GM21423 (cell line): ENCODE measurements at regions not wholly inside any gene's neighbourhood (a gene's known extent, or its start where the extent isn't known, plus 50 kb on each side); places are given as distances from the start of the nearest gene placed in this dataset.
"Not testable (repeated sequence)": the region's sequence is repeated elsewhere in the genome, so short reads cannot be mapped to it uniquely, and the experiment has no call there.

Experiments used
- ATAC-seq: cut with Tn5 transposase; IDR thresholded peaks from one replicate; pipeline ENCODE4 v1.9.1; 2021; ENCODE audit warnings: mild to moderate bottlenecking, moderate library complexity; ENCODE audit not compliant: unreplicated experiment

DNA sequence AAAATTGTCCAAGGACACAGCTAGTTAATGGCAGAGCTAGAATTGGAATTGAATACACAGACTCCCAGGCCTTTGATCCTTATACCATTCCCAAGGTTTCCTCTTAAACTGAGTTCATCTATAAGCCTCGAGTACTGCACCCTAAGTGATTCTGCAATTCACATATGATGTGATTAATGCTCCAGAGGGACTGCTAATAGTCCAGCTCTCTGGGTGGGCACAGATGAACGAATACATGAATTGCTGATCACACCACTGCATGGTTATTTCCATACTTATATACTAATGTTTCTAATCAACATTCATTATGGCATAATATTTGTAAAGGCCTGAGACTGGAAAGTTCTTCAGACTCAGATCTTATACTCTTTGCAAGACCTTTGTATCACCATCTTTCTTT is 101.8 kb downstream of the NUFIP1 start:
- ATAC-seq: no peak

DNA sequence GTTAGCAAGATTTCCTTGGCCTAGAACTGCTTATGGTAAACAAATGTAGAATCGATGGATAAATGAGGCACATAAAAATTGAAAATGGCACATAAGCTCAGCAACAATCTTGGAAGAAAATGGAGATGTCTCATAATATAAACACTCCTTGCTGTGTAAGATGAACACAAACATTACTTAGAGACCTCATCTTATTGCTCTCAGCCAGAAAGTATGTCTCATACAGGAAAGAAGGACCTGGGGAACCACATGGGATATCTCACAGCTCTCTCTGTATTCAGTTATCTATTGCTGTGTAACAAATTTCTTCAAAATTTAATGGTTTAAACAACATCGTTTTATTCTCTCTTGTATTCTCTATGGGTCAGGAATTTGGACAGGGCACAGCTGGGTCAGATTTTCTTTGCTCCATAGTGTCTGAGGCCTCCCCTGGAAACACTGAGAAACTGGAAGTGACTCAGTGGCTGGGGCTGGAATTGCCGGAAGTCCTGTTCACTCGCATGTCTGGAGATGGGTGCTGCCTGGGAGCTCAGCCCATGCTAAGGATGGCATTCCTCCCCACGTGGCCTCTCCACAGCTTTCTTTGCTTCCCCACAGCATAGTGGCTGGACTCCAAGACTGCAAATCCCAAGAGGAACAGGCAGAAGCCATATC is 105.1 kb downstream of the NUFIP1 start:
- ATAC-seq: no peak

DNA sequence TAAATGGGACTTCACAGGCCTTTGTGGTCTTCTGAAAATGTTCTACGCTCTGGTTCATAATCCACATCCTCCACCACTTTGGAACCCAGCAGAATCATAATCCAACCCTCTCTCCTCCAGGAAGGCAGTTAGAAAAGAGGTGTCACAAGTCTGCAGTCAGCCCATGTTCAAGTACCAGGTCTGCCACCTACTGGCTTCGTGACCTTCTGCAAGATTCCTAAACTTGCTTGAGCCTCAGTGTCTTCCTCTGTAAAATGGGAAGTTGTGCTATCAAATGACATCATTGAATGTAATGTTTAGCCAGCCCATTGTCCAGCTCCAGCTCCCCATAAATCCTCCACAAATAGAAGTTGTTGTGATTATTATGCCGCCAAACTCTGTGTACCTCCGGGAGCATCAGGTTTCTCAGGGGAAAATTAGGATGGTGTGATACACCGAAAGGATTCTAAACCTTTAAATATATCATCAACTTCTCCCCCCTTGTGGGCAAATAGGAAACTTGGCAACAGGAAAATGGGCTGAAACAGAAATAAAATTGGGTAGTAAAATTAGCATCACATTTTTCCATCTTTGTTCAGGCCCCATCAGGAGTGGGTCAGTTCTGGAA is 109.7 kb downstream of the NUFIP1 start:
- no peak for ATAC-seq

DNA sequence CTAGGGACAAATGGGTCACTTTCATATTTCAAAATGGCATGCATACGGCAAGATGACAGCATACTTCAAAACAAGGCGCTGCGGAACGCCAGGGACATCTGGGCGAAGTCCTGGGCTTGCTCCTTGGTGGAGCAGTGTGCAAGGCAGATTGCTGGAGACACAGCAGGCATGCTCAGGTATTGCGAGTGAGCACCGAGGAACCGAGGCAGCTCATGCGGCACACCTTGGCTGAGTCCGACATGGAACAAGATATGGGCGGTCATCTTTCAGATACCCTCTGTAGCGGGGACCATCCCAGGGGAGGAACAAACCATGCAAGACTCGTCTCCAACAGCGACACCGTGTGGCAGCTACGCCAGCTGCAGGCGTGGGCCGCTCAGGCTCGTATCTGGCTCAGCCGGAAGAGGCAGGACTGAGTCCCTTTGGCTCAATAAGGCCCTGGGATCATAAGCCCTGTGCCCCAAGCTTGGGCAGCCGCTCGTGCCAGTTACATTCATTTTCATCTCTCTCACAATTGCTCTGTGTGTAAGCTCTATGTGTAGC is 112.4 kb downstream of the NUFIP1 start:
- ATAC-seq: no peak

DNA sequence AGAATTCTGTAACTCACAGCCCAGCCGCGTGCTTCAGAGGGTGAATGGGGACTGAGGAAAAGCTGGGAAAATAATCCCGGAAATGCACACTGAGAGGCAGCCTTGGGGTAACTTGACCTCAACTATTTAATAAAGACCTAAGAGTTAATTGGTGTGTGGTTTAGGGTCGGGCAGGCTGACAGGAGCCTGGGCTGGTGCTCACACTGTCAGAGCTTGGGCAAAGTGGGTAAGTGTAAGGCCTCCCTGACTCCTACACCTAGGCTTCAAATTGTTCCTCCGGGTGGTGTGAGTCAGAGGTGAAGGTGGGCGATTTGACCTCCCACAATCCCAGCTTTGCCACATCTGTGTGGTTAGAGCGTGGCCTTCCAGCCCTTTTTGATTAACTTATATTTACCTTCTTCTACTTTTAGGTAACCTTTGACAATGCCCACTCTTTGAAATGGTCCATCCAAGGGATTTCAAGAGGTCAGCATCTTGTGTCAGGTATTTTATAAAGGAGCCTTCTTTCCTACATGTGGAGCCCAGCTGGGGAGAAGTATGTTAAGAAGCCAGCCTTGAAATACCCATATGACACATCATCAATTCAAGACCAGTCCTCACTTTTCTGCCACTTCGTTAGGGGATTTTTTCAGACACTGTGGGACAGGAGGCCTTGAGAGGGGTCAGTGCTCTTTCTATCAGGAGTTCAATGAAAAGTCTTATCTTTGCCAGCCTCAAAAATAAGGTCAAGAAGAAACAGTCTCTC is 114.2 kb downstream of the NUFIP1 start:
- ATAC-seq: no peak

DNA sequence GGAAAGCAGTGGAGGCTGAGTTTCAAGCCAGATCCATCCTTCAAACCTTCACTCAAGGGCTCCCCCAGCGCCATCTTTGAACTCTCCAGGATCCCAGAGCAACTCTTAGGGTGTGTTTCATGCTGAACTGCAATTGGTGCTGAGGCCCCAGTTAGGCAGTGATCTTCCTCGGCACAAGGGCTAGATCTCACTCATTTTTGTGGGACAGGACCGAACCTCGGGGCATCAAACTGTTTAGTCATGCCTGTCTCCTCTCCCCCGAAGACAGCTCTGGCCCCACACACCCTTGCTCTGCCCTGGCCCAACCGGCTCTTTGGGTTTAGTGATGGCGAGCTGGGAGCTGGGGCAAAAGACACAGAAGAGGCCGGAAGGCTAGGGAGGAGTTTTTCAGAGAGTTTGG is 115.1 kb downstream of the NUFIP1 start:
- ATAC-seq: no peak

DNA sequence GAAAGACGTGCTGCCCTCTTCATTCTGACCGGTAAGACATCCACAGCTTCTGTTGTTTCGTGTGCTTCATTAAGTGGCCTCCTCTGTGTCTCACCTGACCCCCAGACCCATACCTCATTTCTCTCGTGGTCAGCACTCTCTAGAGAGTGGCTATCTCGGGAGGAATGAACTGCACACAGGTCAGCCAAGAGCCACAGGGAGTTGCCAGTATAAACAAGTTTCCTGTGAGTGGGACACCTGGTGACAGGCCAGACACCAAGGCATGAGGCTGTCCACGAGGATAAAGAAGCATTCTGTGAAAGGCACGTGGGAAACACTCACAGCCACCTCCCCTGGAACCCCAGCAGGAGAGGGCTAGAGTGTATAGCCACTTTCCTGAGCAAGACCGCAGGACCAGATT is 115.8 kb downstream of the NUFIP1 start:
- ATAC-seq: no peak

DNA sequence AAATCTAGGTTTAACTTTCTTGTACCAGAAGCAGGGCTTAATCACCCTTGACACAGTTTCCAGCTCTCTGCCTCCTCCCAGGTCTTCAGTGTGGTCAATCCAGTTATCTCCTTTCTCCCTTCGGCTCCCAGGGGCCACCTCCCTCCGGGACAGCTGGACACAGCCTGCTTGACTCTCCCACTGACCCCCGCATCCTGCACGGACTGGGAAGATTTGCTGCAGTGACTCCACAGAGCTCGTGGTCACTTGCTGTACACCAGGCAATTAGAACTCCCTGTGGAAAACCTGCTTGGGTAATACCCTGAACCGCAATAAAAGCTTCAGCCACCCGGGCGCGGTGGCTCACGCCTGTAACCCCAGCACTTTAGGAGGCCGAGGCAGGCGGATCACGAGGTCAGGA is 116.5 kb downstream of the NUFIP1 start:
- ATAC-seq: no peak

DNA sequence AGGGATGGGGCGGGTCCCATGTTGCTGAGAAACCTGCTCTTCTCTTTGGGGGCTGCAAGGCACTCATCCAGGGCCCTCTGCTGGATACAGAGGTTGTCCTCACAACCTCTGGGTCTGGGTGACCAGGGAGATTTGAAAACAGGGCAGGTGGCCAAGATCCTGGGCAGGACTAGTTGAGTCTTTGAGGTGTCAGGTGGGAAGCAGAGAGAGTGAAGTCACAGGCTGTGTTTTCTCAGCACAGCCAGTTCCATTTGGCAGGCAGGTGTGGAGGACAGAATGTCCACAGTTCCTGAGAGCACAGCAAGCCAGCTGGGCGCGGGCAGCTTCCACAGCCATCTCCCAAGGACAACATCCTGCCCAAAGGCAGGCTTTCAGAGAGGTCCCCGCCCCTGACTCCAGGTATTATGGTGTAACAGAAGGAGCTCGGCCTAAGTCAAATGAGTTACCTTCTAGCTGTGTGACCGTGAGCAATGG is 118.8 kb downstream of the NUFIP1 start:
- no peak for ATAC-seq

DNA sequence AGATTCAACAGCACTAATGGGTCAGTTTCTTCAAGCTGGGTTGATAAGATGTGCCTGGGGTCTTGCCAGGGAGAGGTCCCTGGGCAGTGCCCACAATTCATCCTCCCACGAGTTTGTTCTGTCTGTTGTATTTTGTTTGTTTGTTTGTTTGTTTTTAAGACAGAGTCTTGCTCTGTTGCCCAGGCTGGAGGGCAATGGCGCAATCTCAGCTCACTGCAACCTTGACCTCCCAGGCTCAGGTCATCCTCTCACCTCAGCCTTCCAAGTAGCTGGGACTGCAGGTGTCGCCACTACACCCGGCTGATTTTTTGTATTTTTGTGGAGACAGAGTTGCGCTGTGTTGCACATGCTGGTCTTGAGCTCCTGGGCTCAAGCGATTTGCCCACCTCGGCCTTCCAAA is 120.1 kb downstream of the NUFIP1 start:
- no peak for ATAC-seq

DNA sequence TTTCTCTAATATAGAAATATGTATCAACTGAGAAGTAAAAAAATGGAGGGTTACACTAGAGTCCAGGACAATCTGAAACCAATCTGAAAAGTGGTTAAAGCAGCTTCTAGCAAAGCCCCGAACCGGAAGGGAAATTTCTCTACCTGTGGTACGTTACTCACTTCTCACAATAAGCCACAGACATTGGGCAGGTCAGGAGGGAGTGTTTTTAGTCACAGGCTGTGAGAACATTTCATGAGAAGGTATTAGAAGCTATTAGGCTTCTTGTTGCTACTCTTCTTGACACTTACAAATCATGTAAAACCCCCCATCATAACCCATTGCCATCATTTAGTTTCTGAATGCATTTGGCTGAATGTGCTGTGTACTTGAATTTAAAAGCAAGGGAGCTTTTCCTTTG is 120.9 kb downstream of the NUFIP1 start:
- peak; percentile 89 for ATAC-seq

DNA sequence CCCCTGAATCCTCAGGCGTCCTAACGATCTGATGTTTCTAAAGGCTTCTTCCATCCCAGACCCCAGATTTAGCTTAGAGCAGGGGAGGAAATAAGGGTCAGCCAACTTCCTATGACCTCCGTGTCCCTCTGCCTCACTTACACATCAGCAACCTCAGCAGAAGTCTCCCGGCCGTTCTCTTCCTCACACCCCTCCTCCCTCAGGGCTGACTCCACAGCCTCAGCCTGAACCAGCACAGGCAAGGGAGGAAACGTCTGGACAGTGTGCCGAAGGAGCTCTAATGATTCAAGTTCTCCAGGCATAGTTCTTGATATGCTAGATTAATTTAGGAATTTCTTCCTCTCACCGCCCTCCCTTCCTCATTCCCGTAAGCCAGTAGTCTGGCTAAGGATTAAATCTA is 121.4 kb downstream of the NUFIP1 start:
- no peak for ATAC-seq

DNA sequence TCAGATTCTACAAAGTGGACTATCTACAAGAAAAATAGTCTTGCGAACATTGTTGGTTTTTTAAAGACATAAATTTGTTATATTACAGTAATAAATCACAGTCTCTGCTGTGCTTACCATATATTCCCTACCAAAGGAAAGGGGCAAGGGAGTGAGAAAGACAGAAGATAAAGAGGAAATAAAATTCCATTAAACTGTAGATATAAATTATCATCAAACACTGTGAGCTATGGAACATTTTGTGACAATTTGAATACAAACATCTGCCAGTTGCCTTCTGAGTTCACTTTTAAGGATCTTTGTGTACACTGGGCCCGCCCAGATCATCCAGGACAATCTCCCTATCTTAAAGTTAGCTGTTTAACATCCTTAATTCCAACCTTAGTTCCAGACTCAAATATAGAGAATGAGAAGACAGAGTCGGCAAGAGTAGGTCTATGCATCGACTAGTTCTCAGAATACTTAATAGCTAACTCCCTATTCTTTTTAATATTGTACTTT is 122.8 kb downstream of the NUFIP1 start:
- ATAC-seq: no peak

DNA sequence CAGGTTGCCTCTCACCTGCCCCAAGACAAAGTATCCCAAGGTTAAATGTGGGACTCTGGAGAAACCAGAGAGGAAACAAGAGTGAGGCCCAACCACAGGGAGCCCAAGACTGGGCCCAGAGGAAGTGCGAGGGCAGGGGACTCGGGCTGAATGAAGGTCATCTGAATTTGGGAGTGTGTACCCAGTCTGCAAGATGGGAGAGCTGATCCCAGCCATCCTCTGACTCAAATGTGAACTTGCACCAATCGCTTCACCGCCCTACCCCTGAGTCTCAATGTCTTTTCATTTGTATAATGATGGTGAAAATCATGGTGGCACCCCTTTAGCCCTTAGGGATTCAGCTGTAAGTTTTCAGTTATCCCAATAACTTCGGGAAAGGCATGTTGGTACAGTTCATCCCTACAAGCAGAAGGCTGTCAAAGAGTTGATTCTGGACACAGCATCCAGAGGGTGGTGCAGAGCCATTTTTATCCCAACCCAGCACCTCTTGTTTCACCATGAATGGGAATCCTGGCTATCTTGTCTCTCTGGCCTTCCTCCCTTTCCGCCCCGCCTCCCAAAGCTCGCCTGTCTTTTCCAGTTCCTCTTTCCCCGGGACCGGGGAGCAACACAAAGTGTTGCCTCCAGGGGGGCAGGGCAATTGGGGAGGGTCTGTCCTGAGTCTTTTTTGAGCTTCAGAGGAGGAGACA is 123.4 kb downstream of the NUFIP1 start:
- no peak for ATAC-seq

DNA sequence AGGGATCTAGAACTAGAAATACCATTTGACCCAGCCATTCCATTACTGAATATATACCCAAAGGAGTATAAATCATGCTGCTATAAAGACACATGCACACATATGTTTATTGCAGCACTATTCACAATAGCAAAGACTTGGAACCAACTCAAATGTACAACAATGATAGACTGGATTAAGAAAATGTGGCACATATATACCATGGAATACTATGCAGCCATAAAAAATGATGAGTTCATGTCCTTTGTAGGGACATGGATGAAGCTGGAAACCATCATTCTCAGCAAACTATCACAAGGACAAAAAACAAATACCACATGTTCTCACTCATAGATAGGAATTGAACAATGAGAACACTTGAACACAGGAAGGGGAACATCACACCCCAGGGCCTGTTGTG is 125.6 kb downstream of the NUFIP1 start:
- ATAC-seq: not testable (repeated sequence)

DNA sequence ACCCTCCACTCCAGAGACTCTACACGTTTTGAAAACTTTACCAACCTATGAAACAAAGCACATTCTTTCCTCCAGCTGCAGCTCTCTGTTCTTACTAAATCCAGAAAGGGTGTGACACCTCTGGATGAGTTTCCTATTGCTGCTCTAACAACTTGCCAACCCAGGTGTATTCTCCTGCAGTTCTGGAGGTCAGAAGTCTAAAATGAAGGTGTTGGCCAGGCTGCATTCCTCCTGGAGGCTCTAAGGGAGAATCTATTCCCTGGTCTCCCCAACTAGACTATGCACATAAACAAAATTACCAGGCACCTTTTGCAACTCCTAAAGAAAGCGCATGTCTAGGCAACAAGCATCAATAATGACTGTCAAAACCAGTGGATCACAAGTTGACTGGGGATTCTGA is 128.8 kb downstream of the NUFIP1 start:
- no peak for ATAC-seq

DNA sequence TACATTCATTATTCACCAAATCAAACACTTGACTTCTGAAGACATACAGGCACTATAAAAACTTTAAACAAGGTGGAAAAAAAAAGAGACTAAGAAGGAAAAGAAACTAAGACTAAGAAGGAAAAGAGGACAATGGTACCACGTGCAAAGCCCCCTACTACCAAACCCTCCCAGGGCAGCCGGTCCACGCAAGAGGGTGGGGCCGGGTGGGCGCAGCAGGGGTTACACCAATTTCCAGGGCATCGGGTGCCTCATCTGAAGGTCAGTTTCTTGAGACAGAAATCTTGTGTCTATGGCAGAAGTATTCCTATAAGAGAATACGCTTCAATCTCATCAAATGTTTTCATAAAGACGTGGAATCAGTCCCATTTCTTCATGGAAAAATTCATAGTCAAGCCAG is 131.5 kb downstream of the NUFIP1 start:
- ATAC-seq: no peak

DNA sequence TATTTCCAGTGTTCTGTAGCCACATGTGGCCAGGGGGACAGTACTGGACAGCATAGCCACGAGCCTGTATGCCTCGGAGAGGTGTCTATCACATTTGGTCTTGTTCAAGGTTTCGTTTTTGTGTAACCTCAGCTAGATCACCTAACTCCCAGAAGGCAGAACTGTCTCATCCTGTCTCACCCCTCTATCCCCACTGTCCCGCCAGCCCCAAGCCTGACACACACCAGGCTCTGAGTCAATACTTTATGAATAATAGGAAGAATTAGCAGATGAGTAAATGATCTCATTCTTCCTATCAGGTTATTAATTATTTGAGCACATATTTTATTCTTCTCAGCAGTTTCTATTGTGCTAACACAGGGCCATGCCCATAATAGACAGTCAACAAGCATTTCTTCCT is 132.2 kb downstream of the NUFIP1 start:
- ATAC-seq: no peak

DNA sequence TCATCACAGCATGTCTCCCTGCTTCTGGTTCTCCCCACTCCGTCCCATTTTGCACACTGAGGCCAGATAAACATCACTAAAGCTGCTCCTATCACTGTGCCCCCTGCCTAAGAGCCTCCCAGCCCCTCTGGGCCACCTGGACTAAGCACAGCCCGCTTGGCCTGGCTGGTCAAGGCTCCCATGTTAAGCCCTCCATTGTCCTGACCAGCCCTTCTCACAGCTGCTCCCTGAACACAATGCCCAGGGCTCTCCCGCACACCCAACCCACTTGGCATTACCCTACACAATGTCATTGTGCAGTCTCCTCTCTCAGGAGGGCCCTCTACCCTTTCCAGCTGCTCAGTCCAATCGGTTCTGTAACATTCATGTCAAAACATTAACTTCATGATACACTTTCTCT is 133.4 kb downstream of the NUFIP1 start:
- no peak for ATAC-seq

DNA sequence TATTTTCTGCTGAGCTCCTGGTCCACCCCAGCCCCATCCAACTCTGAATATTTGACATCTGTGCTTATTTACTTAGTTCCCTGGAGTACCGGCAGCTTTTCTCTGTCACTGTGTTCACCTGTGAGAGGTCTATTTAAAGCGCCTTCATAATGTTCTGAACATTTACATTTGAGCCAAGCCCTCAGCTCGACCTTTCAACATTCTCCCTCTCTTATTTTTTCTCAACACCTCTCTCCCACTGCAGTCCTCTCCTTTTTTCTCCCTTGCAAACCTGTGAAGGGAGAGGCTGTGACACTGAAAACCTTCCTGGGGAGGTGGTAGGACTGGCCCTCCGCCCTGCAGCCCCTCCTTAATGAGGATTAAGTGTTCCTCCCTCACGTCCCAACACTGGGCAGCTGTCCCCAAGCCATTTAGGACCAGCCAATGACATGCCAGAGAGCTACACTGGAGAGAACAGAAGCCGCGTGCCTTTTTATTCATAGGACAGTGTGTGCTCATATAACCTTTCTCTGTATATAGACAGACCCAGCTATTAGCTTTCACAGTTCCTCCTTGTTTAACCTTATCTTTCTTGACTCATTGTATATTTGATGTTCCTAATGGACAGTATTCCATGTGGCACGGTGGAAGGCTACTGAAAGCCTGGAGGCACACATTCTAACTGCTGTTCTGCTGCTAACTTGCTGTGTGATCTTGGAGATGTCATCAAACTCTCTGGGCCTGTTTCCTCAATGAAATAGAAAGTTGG is 134.8 kb downstream of the NUFIP1 start:
- ATAC-seq: no peak
